ENCODE measurements at regions not wholly inside any gene's neighbourhood (a gene's known extent, or its start where the extent isn't known, plus 50 kb on each side); places are given as distances from the start of the nearest gene placed in this dataset.

GRCh38 chr10:110391541-110391940 is 86.8 kb upstream of the SMNDC1 start:
- Mint-ChIP-seq H3K27me3 (ENCODE audit: low read depth) (peaks cover 2% of the 10 kb centered on the region), H3K4me3 (no peak overlapping the region), H3K9me3 (no peaks in the 10 kb centered on the region), H3K36me3 (no peaks in the 10 kb centered on the region), H3K27ac (no peak overlapping the region), H3K4me1 (peaks cover 28% of the 10 kb centered on the region)
- DNase-seq (ENCODE audit: low spot score in 2 of 2, unreplicated experiment in 2 of 2): no peak
- TF ChIP-seq CTCF (IDR thresholded peaks at IDR 0.05; ENCODE audit: unreplicated experiment): no peak

GRCh38 chr10:110392121-110392520 is 87.4 kb upstream of the SMNDC1 start:
- no peaks in the 10 kb centered on the region for H3K9me3 Mint-ChIP-seq
- peaks cover 28% of the 10 kb centered on the region for H3K4me1 Mint-ChIP-seq
- no peak overlapping the region for H3K4me3 Mint-ChIP-seq
- H3K27ac Mint-ChIP-seq: no peak overlapping the region
- no peaks in the 10 kb centered on the region for H3K36me3 Mint-ChIP-seq
- H3K27me3 Mint-ChIP-seq (ENCODE audit: low read depth): peaks cover 2% of the 10 kb centered on the region
- no peak for DNase-seq (ENCODE audit: low spot score in 2 of 2, unreplicated experiment in 2 of 2)
- TF ChIP-seq CTCF (IDR thresholded peaks at IDR 0.05; ENCODE audit: unreplicated experiment): no peak

- no peaks in the 10 kb centered on the region for H3K27me3 Mint-ChIP-seq (ENCODE audit: low read depth)
- H3K4me3 Mint-ChIP-seq: no peak overlapping the region
- no peak for DNase-seq (ENCODE audit: low spot score in 2 of 2, unreplicated experiment in 2 of 2)
- H3K4me1 Mint-ChIP-seq: peaks cover 30% of the 10 kb centered on the region
- H3K27ac Mint-ChIP-seq: peak overlapping the region; percentile 59
- no peaks in the 10 kb centered on the region for H3K36me3 Mint-ChIP-seq
- no peak for TF ChIP-seq CTCF (IDR thresholded peaks at IDR 0.05; ENCODE audit: unreplicated experiment)
- H3K9me3 Mint-ChIP-seq: no peaks in the 10 kb centered on the region
These were observed 88.4 kb upstream of the SMNDC1 start for GRCh38 chr10:110392868-110393740.

GRCh38 chr10:110393866-110394265 is 89.1 kb upstream of the SMNDC1 start:
- TF ChIP-seq CTCF (IDR thresholded peaks at IDR 0.05; ENCODE audit: unreplicated experiment): no peak
- peaks cover 33% of the 10 kb centered on the region for H3K4me1 Mint-ChIP-seq
- no peak overlapping the region for H3K4me3 Mint-ChIP-seq
- no peaks in the 10 kb centered on the region for H3K36me3 Mint-ChIP-seq
- no peaks in the 10 kb centered on the region for H3K27me3 Mint-ChIP-seq (ENCODE audit: low read depth)
- H3K27ac Mint-ChIP-seq: no peak overlapping the region
- no peak for DNase-seq (ENCODE audit: low spot score in 2 of 2, unreplicated experiment in 2 of 2)
- H3K9me3 Mint-ChIP-seq: no peaks in the 10 kb centered on the region

- Mint-ChIP-seq H3K4me3 (no peak overlapping the region), H3K36me3 (no peaks in the 10 kb centered on the region), H3K27me3 (ENCODE audit: low read depth) (no peaks in the 10 kb centered on the region), H3K9me3 (no peaks in the 10 kb centered on the region), H3K27ac (no peak overlapping the region), H3K4me1 (peaks cover 37% of the 10 kb centered on the region)
- TF ChIP-seq CTCF (IDR thresholded peaks at IDR 0.05; ENCODE audit: unreplicated experiment): no peak
- no peak for DNase-seq (ENCODE audit: low spot score in 2 of 2, unreplicated experiment in 2 of 2)
These were observed 89.6 kb upstream of the SMNDC1 start for GRCh38 chr10:110394296-110394695.

Data from mesothelial cell of epicardium (in vitro differentiated cells).